Cardiac muscle cell (in vitro differentiated cells and primary cell): ENCODE measurements at regions not wholly inside any gene's neighbourhood (a gene's known extent, or its start where the extent isn't known, plus 50 kb on each side); places are given as distances from the start of the nearest gene placed in this dataset.

Source experiments
- DNase-seq, 2 donors: peaks; one replicate each; pipeline versions ENCODE4 v3.0.0 to v3.0.0-alpha.2; 2010 to 2017; ENCODE audit warnings: low read depth in 1 of 2, low spot score in 1 of 2
- H3K27ac ChIP-seq: fragments of 200-600 bp; sonication (generic); 2 replicates; pipeline ENCODE4 v1.5.1; 2016
- H3K27me3 ChIP-seq: fragments of 200-600 bp; sonication (generic); 2 replicates; pipeline ENCODE4 v1.6.0; 2016; ENCODE audit warnings: control low read depth
- H3K36me3 ChIP-seq: fragments of 200-600 bp; sonication (generic); 2 replicates; pipeline ENCODE4 v1.5.1; 2016; ENCODE audit warnings: control low read depth
- H3K4me1 ChIP-seq: fragments of 200-600 bp; sonication (generic); 2 replicates; pipeline ENCODE4 v1.8.1; 2017; ENCODE audit warnings: low read depth, mild to moderate bottlenecking, mixed run types
- H3K4me3 ChIP-seq: fragments of 200-600 bp; sonication (generic); 2 replicates; pipeline ENCODE4 v1.5.1; 2016; ENCODE audit warnings: mild to moderate bottlenecking
- H3K9me3 ChIP-seq: fragments of 200-600 bp; sonication (generic); 2 replicates; pipeline ENCODE4 v1.5.1; 2017; ENCODE audit warnings: low read depth, mild to moderate bottlenecking, control low read depth
- CTCF ChIP-seq: IDR thresholded peaks from 2 replicates; pipeline ENCODE4 v1.5.1; 2012; ENCODE audit warnings: low read depth, mild to moderate bottlenecking, low read length

- Histone ChIP-seq H3K9me3 (no peaks in the 10 kb centered on the region), H3K36me3 (no peaks in the 10 kb centered on the region), H3K4me3 (no peak overlapping the region), H3K4me1 (no peaks in the 10 kb centered on the region), H3K27ac (no peak overlapping the region), H3K27me3 (no peaks in the 10 kb centered on the region)
- DNase-seq, result peak in 1 of 2 donors; percentile 1
- no peak for TF ChIP-seq CTCF
Observed at GRCh38 chr3:104396974-104397669, 969.6 kb upstream of the ALCAM start.

GRCh38 chr3:104397713-104398112 is 969.0 kb upstream of the ALCAM start:
- H3K4me3 ChIP-seq, result no peak overlapping the region
- H3K9me3 ChIP-seq, result no peaks in the 10 kb centered on the region
- H3K36me3 ChIP-seq, result no peaks in the 10 kb centered on the region
- TF ChIP-seq CTCF, result no peak
- H3K27me3 ChIP-seq, result no peaks in the 10 kb centered on the region
- DNase-seq, result no peak
- no peaks in the 10 kb centered on the region for H3K4me1 ChIP-seq
- H3K27ac ChIP-seq, result no peak overlapping the region

GRCh38 chr3:104402902-104403301 is 963.8 kb upstream of the ALCAM start:
- Histone ChIP-seq H3K27ac (no peak overlapping the region), H3K9me3 (no peaks in the 10 kb centered on the region), H3K4me3 (no peak overlapping the region), H3K36me3 (no peaks in the 10 kb centered on the region), H3K4me1 (no peaks in the 10 kb centered on the region), H3K27me3 (no peaks in the 10 kb centered on the region)
- DNase-seq, result no peak
- TF ChIP-seq CTCF, result no peak

GRCh38 chr3:104411757-104412156 is 955.0 kb upstream of the ALCAM start:
- Histone ChIP-seq H3K4me1 (no peaks in the 10 kb centered on the region), H3K36me3 (no peaks in the 10 kb centered on the region), H3K4me3 (no peak overlapping the region), H3K27ac (no peak overlapping the region), H3K9me3 (no peaks in the 10 kb centered on the region), H3K27me3 (no peaks in the 10 kb centered on the region)
- DNase-seq, result no peak
- no peak for TF ChIP-seq CTCF

- no peaks in the 10 kb centered on the region for H3K4me1 ChIP-seq
- no peaks in the 10 kb centered on the region for H3K9me3 ChIP-seq
- no peak overlapping the region for H3K4me3 ChIP-seq
- no peak for TF ChIP-seq CTCF
- peak in 1 of 2 donors; percentile 3 for DNase-seq
- H3K27ac ChIP-seq, result no peak overlapping the region
- no peaks in the 10 kb centered on the region for H3K27me3 ChIP-seq
- no peaks in the 10 kb centered on the region for H3K36me3 ChIP-seq
Observed at GRCh38 chr3:104412608-104413580, 953.8 kb upstream of the ALCAM start.
